ENCODE measurements at regions not wholly inside any gene's neighbourhood (a gene's known extent, or its start where the extent isn't known, plus 50 kb on each side); places are given as distances from the start of the nearest gene placed in this dataset.

GRCh38 chr5:74375271-74375670 lies 265.3 kb downstream of the ENC1 start:
- DNase-seq (ENCODE audit: low spot score, unreplicated experiment), result no peak
- TF ChIP-seq CTCF (IDR thresholded peaks at IDR 0.05; ENCODE audit: unreplicated experiment), result no peak
- Mint-ChIP-seq H3K27ac (no peak overlapping the region), H3K9me3 (ENCODE audit: low read depth) (no peaks in the 10 kb centered on the region), H3K36me3 (ENCODE audit: insufficient read depth) (no peaks in the 10 kb centered on the region), H3K4me1 (ENCODE audit: low read depth) (peaks cover 4% of the 10 kb centered on the region), H3K4me3 (ENCODE audit: low read depth) (no peak overlapping the region), H3K27me3 (no peaks in the 10 kb centered on the region)

DNA sequence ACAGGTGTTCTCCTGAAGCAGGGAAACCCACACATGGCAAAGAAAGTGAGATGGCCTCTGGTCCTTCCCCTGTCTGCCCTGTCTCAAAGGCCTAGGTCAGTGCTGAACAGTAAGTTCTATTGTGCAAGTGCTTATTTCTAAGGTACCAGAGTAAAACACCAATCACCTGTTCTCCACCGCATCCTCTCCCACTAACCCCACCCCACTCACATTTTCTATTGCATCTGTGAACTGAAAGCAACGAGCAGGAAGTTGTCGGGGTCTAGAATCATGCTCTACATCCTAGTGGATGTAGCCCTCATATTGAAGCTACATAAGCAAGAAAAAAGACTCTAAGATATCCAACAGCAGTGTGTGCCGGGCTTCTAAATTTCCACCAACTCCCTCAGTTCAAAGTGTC lies 265.9 kb downstream of the ENC1 start:
- no peak for DNase-seq (ENCODE audit: low spot score, unreplicated experiment)
- Mint-ChIP-seq H3K27me3 (no peaks in the 10 kb centered on the region), H3K9me3 (ENCODE audit: low read depth) (no peaks in the 10 kb centered on the region), H3K4me3 (ENCODE audit: low read depth) (no peak overlapping the region), H3K36me3 (ENCODE audit: insufficient read depth) (no peaks in the 10 kb centered on the region), H3K27ac (no peak overlapping the region), H3K4me1 (ENCODE audit: low read depth) (peaks cover 1% of the 10 kb centered on the region)
- TF ChIP-seq CTCF (IDR thresholded peaks at IDR 0.05; ENCODE audit: unreplicated experiment), result no peak

DNA sequence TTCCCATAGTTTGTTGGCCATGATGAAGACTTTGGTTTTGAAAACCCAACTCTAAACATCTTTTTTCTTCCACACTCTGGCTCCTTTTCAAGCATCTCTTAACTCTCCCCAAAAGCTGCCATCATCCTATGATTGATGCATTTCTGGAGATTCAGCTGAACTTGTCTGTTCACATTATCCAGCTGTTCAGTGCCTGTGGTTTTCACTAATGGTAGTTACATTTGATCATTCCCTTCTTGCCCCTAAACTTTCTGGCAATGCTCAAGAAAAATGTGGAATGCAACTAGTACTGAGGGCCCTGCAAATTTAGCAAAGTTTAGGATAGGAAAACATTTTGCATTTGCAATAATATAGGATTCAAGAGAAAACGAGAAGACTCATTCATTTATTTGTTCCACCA lies 267.5 kb downstream of the ENC1 start:
- no peak for TF ChIP-seq CTCF (IDR thresholded peaks at IDR 0.05; ENCODE audit: unreplicated experiment)
- H3K27me3 Mint-ChIP-seq, result no peaks in the 10 kb centered on the region
- DNase-seq (ENCODE audit: low spot score, unreplicated experiment), result no peak
- H3K4me1 Mint-ChIP-seq (ENCODE audit: low read depth), result no peaks in the 10 kb centered on the region
- no peak overlapping the region for H3K27ac Mint-ChIP-seq
- H3K9me3 Mint-ChIP-seq (ENCODE audit: low read depth), result no peaks in the 10 kb centered on the region
- no peaks in the 10 kb centered on the region for H3K36me3 Mint-ChIP-seq (ENCODE audit: insufficient read depth)
- no peak overlapping the region for H3K4me3 Mint-ChIP-seq (ENCODE audit: low read depth)

DNA sequence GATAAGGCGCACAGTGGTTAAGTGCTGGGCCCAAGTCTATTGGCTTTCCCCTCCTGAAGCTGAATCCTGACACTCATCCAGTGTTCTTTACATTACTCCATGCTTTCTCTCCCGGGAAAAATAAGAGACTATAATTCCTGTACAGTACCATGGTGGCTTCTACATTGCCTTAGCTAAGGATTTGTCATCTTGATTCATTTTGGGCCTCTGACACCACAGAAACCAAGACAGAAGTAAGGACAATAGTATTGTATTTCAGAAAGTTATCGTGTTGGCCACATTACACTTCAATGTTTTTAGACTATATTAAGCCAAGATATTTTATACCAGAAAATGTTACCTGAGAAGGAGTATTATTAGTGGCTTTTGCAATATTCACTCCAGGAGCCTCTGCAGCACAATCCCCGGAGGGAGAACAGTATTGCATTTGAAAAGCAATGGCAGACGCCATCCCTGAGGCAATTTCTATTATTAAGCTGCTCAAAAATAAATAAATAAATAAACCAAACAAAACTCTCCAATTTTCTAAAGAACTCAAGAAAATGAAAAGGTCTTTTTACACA lies 267.9 kb downstream of the ENC1 start:
- H3K36me3 Mint-ChIP-seq (ENCODE audit: insufficient read depth), result no peaks in the 10 kb centered on the region
- TF ChIP-seq CTCF (IDR thresholded peaks at IDR 0.05; ENCODE audit: unreplicated experiment), result no peak
- no peaks in the 10 kb centered on the region for H3K9me3 Mint-ChIP-seq (ENCODE audit: low read depth)
- H3K27me3 Mint-ChIP-seq, result no peaks in the 10 kb centered on the region
- DNase-seq (ENCODE audit: low spot score, unreplicated experiment), result no peak
- no peak overlapping the region for H3K4me3 Mint-ChIP-seq (ENCODE audit: low read depth)
- H3K27ac Mint-ChIP-seq, result no peak overlapping the region
- no peaks in the 10 kb centered on the region for H3K4me1 Mint-ChIP-seq (ENCODE audit: low read depth)

- no peak for TF ChIP-seq CTCF (IDR thresholded peaks at IDR 0.05; ENCODE audit: unreplicated experiment)
- Mint-ChIP-seq H3K36me3 (ENCODE audit: insufficient read depth) (no peaks in the 10 kb centered on the region), H3K27me3 (no peaks in the 10 kb centered on the region), H3K4me3 (ENCODE audit: low read depth) (no peak overlapping the region), H3K9me3 (ENCODE audit: low read depth) (no peaks in the 10 kb centered on the region), H3K27ac (no peak overlapping the region), H3K4me1 (ENCODE audit: low read depth) (no peaks in the 10 kb centered on the region)
- no peak for DNase-seq (ENCODE audit: low spot score, unreplicated experiment)
These were observed 268.5 kb downstream of the ENC1 start for GRCh38 chr5:74372051-74372450.
